ENCODE measurements at regions not wholly inside any gene's neighbourhood (a gene's known extent, or its start where the extent isn't known, plus 50 kb on each side); places are given as distances from the start of the nearest gene placed in this dataset.

- DNase-seq: no peak
- Mint-ChIP-seq H3K4me3 (no peak overlapping the region), H3K27me3 (ENCODE audit: insufficient read depth) (peaks cover 33% of the 10 kb centered on the region), H3K9me3 (no peaks in the 10 kb centered on the region), H3K4me1 (ENCODE audit: low read depth) (peaks cover 10% of the 10 kb centered on the region; the same call in 1 of the 2 replicates), H3K36me3 (ENCODE audit: low read depth) (no peaks in the 10 kb centered on the region), H3K27ac (no peak overlapping the region)
- no peak for TF ChIP-seq CTCF (IDR thresholded peaks at IDR 0.05)
These were observed 65.8 kb downstream of the RASSF10 start for GRCh38 chr11:13074714-13075464.

GRCh38 chr11:13076961-13077360 lies 67.8 kb downstream of the RASSF10 start:
- DNase-seq: no peak
- no peak for TF ChIP-seq CTCF (IDR thresholded peaks at IDR 0.05)
- H3K27ac Mint-ChIP-seq: no peak overlapping the region
- no peak overlapping the region for H3K4me3 Mint-ChIP-seq
- H3K9me3 Mint-ChIP-seq: no peaks in the 10 kb centered on the region
- H3K27me3 Mint-ChIP-seq (ENCODE audit: insufficient read depth): peaks cover 44% of the 10 kb centered on the region
- H3K36me3 Mint-ChIP-seq (ENCODE audit: low read depth): no peaks in the 10 kb centered on the region
- peaks cover 10% of the 10 kb centered on the region; the same call in 1 of the 2 replicates for H3K4me1 Mint-ChIP-seq (ENCODE audit: low read depth)

GRCh38 chr11:13080861-13081260 lies 71.7 kb downstream of the RASSF10 start:
- H3K27me3 Mint-ChIP-seq (ENCODE audit: insufficient read depth): peaks cover 48% of the 10 kb centered on the region
- no peaks in the 10 kb centered on the region for H3K9me3 Mint-ChIP-seq
- H3K27ac Mint-ChIP-seq: no peak overlapping the region
- DNase-seq: no peak
- no peaks in the 10 kb centered on the region for H3K36me3 Mint-ChIP-seq (ENCODE audit: low read depth)
- no peak overlapping the region for H3K4me3 Mint-ChIP-seq
- no peak for TF ChIP-seq CTCF (IDR thresholded peaks at IDR 0.05)
- no peaks in the 10 kb centered on the region for H3K4me1 Mint-ChIP-seq (ENCODE audit: low read depth)

GRCh38 chr11:13082588-13082987 lies 73.5 kb downstream of the RASSF10 start:
- peaks cover 55% of the 10 kb centered on the region for H3K27me3 Mint-ChIP-seq (ENCODE audit: insufficient read depth)
- no peak overlapping the region for H3K4me3 Mint-ChIP-seq
- DNase-seq: no peak
- no peak for TF ChIP-seq CTCF (IDR thresholded peaks at IDR 0.05)
- peaks cover 3% of the 10 kb centered on the region; the same call in 1 of the 2 replicates for H3K9me3 Mint-ChIP-seq
- no peak overlapping the region for H3K27ac Mint-ChIP-seq
- H3K36me3 Mint-ChIP-seq (ENCODE audit: low read depth): no peaks in the 10 kb centered on the region
- no peaks in the 10 kb centered on the region for H3K4me1 Mint-ChIP-seq (ENCODE audit: low read depth)

GRCh38 chr11:13090228-13090708 lies 81.2 kb downstream of the RASSF10 start:
- Mint-ChIP-seq H3K4me3 (no peak overlapping the region), H3K27ac (no peak overlapping the region), H3K9me3 (peaks cover 6% of the 10 kb centered on the region; the same call in 1 of the 2 replicates), H3K27me3 (ENCODE audit: insufficient read depth) (peaks cover 27% of the 10 kb centered on the region), H3K4me1 (ENCODE audit: low read depth) (peaks cover 10% of the 10 kb centered on the region), H3K36me3 (ENCODE audit: low read depth) (0 out of 2 replicates have a peak, but pooled peaks cover 5% of the 10 kb centered on the region)
- no peak for TF ChIP-seq CTCF (IDR thresholded peaks at IDR 0.05)
- no peak for DNase-seq

All from HFFc6 (cell line).